Trophoblast cell (in vitro differentiated cells and primary cell): ENCODE measurements at regions not wholly inside any gene's neighbourhood (a gene's known extent, or its start where the extent isn't known, plus 50 kb on each side); places are given as distances from the start of the nearest gene placed in this dataset.

Experiments
- DNase-seq, 2 donors: peaks; one replicate each; pipeline ENCODE4 v3.0.0-alpha.2; 2016
- H2AFZ ChIP-seq: 2 replicates; pipeline ENCODE4 v1.6.1; 2013; ENCODE audit warnings: low read length, moderate library complexity, mild to moderate bottlenecking; ENCODE audit not compliant: insufficient read depth, poor library complexity
- H2AK5ac ChIP-seq: 2 replicates; pipeline ENCODE4 v1.6.1; 2013; ENCODE audit warnings: mild to moderate bottlenecking, low read length
- H2BK120ac ChIP-seq: 2 replicates; pipeline ENCODE4 v1.6.1; 2013; ENCODE audit warnings: low read length, mild to moderate bottlenecking, moderate library complexity; ENCODE audit not compliant: insufficient read depth, poor library complexity
- H2BK12ac ChIP-seq: 2 replicates; pipeline ENCODE4 v1.6.1; 2013; ENCODE audit warnings: mild to moderate bottlenecking, low read length, moderate library complexity
- H2BK5ac ChIP-seq: 2 replicates; pipeline ENCODE4 v1.6.1; 2013; ENCODE audit warnings: low read length, low read depth, moderate library complexity, mild to moderate bottlenecking; ENCODE audit not compliant: poor library complexity
- H3K14ac ChIP-seq: 2 replicates; pipeline ENCODE4 v1.6.1; 2013; ENCODE audit warnings: mild to moderate bottlenecking, low read length
- H3K18ac ChIP-seq: 2 replicates; pipeline ENCODE4 v1.6.1; 2013; ENCODE audit warnings: mild to moderate bottlenecking, low read length
- H3K23ac ChIP-seq: 2 replicates; pipeline ENCODE4 v1.6.1; 2013; ENCODE audit warnings: low read length
- H3K27ac ChIP-seq: 2 replicates; pipeline ENCODE4 v1.5.1; 2013; ENCODE audit warnings: low read depth, mild to moderate bottlenecking, inconsistent platforms, low read length, moderate library complexity
- H3K27me3 ChIP-seq: 2 replicates; pipeline ENCODE4 v1.6.1; 2013; ENCODE audit warnings: inconsistent platforms, mild to moderate bottlenecking, low read length, moderate library complexity; ENCODE audit not compliant: insufficient read depth
- H3K36me3 ChIP-seq, 2 experiments: 1 replicate in 1 of 2; 2 replicates in 1 of 2; pipeline ENCODE4 v1.6.1; 2013; ENCODE audit warnings: low read length in 2 of 2, mild to moderate bottlenecking in 2 of 2, moderate library complexity in 1 of 2; ENCODE audit not compliant: insufficient read depth in 2 of 2, control insufficient read depth in 1 of 2
- H3K4ac ChIP-seq: 2 replicates; pipeline ENCODE4 v1.6.1; 2013; ENCODE audit warnings: low read depth, mild to moderate bottlenecking, low read length, moderate library complexity
- H3K4me1 ChIP-seq, 2 experiments: 1 replicate in 1 of 2; 2 replicates in 1 of 2; pipeline ENCODE4 v1.6.1; 2013; ENCODE audit warnings: low read length in 2 of 2, mild to moderate bottlenecking in 2 of 2, moderate library complexity in 1 of 2; ENCODE audit not compliant: insufficient read depth in 2 of 2, control insufficient read depth in 1 of 2
- H3K4me2 ChIP-seq: 2 replicates; pipeline ENCODE4 v1.6.1; 2013; ENCODE audit warnings: inconsistent platforms, mild to moderate bottlenecking, low read length, moderate library complexity
- H3K4me3 ChIP-seq: 2 replicates; pipeline ENCODE4 v1.5.1; 2013; ENCODE audit warnings: mild to moderate bottlenecking, low read depth, low read length, inconsistent platforms
- H3K79me1 ChIP-seq: one replicate; pipeline ENCODE4 v1.6.1; 2013; ENCODE audit warnings: low read length
- H3K79me2 ChIP-seq: 2 replicates; pipeline ENCODE4 v1.6.1; 2013; ENCODE audit warnings: low read length, mild to moderate bottlenecking; ENCODE audit not compliant: control insufficient read depth, insufficient read depth, poor library complexity
- H3K9ac ChIP-seq: 2 replicates; pipeline ENCODE4 v1.6.1; 2013; ENCODE audit warnings: mild to moderate bottlenecking, low read length
- H3K9me3 ChIP-seq: 2 replicates; pipeline ENCODE4 v1.6.1; 2013; ENCODE audit warnings: low read depth, mild to moderate bottlenecking, control low read depth, inconsistent platforms, low read length; ENCODE audit not compliant: insufficient read depth
- H4K12ac ChIP-seq: 2 replicates; pipeline ENCODE4 v1.6.1; 2013; ENCODE audit warnings: low read depth, mild to moderate bottlenecking, low read length, moderate library complexity
- H4K8ac ChIP-seq: 2 replicates; pipeline ENCODE4 v1.6.1; 2013; ENCODE audit warnings: low read depth, mild to moderate bottlenecking, low read length, moderate library complexity
- H4K91ac ChIP-seq: one replicate; pipeline ENCODE4 v1.6.1; 2013; ENCODE audit warnings: low read depth, mild to moderate bottlenecking, low read length, moderate library complexity
- WGBS: extraction: QIAGEN DNeasy Blood & Tissue Kit; methylation state at CpG from one replicate; pipeline ENCODE4 v1.1.7; 2013; ENCODE audit warnings: missing lambda C conversion rate; ENCODE audit not compliant: insufficient read length, insufficient coverage; ENCODE audit errors: extremely low coverage; 5-methylcytosine and 5-hydroxymethylcytosine counted together

DNA sequence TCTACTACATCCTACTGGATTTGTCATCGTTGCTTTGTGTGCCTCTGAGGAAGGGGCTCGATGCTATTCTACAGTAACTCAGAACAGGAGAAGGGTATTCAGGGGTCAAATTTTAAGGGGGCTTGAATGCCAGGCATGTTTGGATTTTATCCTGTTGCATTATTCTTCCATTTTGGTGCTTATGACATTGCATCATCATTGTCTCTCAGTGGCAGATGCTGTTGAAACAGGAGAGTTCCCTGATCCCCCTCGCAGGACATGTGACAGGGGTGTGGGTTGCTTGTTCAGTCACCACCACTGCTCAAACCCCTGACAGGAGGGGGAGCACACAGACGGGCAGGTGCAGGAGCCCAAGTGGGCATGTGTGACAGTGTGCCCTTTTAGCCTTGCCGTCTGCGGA lies 156.7 kb downstream of the SLC4A3 start:
- no CpG with 5 or more reads among the region's 6 CpGs for WGBS
- Histone ChIP-seq H4K12ac (no peak overlapping the region), H3K79me1 (no peaks in the 10 kb centered on the region), H2AFZ (no peak overlapping the region), H2BK5ac (no peak overlapping the region), H3K23ac (no peak overlapping the region), H3K27me3 (no peaks in the 10 kb centered on the region), H3K4ac (no peak overlapping the region), H2AK5ac (no peak overlapping the region), H3K9ac (no peak overlapping the region), H3K4me3 (no peak overlapping the region), H3K36me3 (no peaks in the 10 kb centered on the region), H3K14ac (no peak overlapping the region), H4K91ac (no peak overlapping the region), H4K8ac (no peak overlapping the region), H2BK120ac (no peak overlapping the region), H3K4me1 (no peaks in the 10 kb centered on the region), H2BK12ac (no peak overlapping the region), H3K4me2 (no peak overlapping the region), H3K27ac (no peak overlapping the region), H3K18ac (no peak overlapping the region), H3K79me2 (no peaks in the 10 kb centered on the region), H3K9me3 (peaks cover 2% of the 10 kb centered on the region)
- DNase-seq, result no peak

DNA sequence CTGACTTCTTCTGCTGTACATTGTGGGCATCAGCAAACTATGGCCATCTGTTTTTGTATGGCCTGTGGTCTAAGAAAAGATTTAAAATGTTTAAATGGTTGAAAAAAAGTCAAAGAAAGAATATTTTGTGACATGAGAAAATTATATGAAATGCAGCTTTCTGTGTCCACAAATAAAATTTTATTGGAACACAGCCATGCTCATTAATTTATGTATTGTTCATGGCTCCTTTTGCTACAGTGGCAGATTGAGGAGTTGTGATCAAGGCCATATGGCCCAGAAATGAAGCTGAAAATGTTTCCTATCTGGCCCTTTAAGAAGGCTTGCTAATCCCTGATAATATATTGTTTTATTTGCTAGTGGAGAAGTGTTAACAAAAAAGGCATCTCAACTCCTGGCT lies 162.0 kb downstream of the SLC4A3 start:
- Histone ChIP-seq H3K27ac (no peak overlapping the region), H3K4me1 (no peaks in the 10 kb centered on the region), H4K12ac (no peak overlapping the region)

DNA sequence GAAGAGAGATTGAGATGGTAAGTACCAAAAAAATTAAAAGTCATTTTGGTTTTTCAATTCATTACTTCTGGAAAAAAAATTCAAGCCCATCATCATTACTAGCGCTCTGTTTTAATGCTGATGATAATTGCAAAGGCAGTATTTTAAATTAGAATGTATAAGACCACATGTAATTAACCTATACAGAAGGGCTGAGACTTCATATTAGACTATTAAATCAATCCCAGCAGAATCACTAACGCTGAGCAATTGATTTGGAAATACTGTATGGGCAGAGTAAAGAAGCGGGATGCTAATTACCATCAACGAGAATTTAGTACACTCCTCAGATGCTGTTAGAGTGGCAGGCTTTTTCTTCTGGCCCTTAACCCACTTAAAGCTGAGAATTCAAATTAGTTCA lies 165.0 kb downstream of the SLC4A3 start:
- Histone ChIP-seq H3K27ac (no peak overlapping the region), H3K9me3 (no peaks in the 10 kb centered on the region), H3K79me2 (no peaks in the 10 kb centered on the region), H3K9ac (no peak overlapping the region), H3K23ac (no peak overlapping the region), H2AFZ (no peak overlapping the region), H3K4ac (no peak overlapping the region), H3K27me3 (no peaks in the 10 kb centered on the region), H3K14ac (no peak overlapping the region), H3K79me1 (no peaks in the 10 kb centered on the region), H2AK5ac (no peak overlapping the region), H2BK12ac (no peak overlapping the region), H3K4me3 (no peak overlapping the region), H2BK120ac (no peak overlapping the region), H3K4me2 (no peak overlapping the region), H3K18ac (no peak overlapping the region), H3K36me3 (no peaks in the 10 kb centered on the region), H3K4me1 (no peaks in the 10 kb centered on the region), H4K12ac (no peak overlapping the region), H4K8ac (no peak overlapping the region), H2BK5ac (no peak overlapping the region), H4K91ac (no peak overlapping the region)
- no CpG with 5 or more reads among the region's 4 CpGs for WGBS
- no peak for DNase-seq

More for the DNA sequence above, 162.0 kb downstream of the SLC4A3 start:
- no peak overlapping the region for H2AFZ ChIP-seq
- no peak overlapping the region for H4K91ac ChIP-seq
- H3K14ac ChIP-seq, result no peak overlapping the region
- DNase-seq, result no peak
- H3K23ac ChIP-seq, result no peak overlapping the region
- no peak overlapping the region for H3K18ac ChIP-seq
- H3K79me2 ChIP-seq, result no peaks in the 10 kb centered on the region
- H4K8ac ChIP-seq, result no peak overlapping the region
- no peak overlapping the region for H3K9ac ChIP-seq
- no peak overlapping the region for H3K4me2 ChIP-seq
- no peaks in the 10 kb centered on the region for H3K9me3 ChIP-seq
- H2BK5ac ChIP-seq, result no peak overlapping the region
- no peak overlapping the region for H3K4me3 ChIP-seq
- H2BK120ac ChIP-seq, result no peak overlapping the region
- no peaks in the 10 kb centered on the region for H3K36me3 ChIP-seq
- H3K79me1 ChIP-seq, result no peaks in the 10 kb centered on the region
- no peak overlapping the region for H3K4ac ChIP-seq
- no peaks in the 10 kb centered on the region for H3K27me3 ChIP-seq
- H2BK12ac ChIP-seq, result no peak overlapping the region
- H2AK5ac ChIP-seq, result no peak overlapping the region

DNA sequence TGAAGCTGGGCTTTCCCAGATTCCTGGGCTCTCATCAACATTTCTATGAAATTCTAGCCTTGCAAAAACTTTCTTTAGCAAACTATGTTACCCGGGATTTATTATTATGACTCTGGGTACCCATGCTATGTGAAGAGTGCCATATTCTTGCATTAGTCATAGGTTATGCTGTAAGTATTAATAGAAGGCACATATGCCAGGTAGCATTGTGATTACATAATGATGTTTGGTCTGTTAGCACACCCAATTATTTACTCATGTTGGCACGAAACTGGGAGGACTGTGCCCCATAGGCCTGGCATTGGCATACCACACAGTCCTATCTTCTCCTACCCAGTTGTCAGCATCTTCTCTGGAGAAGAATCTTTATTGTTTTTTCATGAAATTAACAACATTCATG lies 171.0 kb downstream of the SLC4A3 start:
- H3K4me1 ChIP-seq, result no peaks in the 10 kb centered on the region
- no peaks in the 10 kb centered on the region for H3K79me2 ChIP-seq
- H3K9me3 ChIP-seq, result no peaks in the 10 kb centered on the region
- H4K91ac ChIP-seq, result no peak overlapping the region
- no peak overlapping the region for H2AK5ac ChIP-seq
- H2AFZ ChIP-seq, result no peak overlapping the region
- no CpG with 5 or more reads among the region's 2 CpGs for whole genome bisulfite sequencing
- no peak overlapping the region for H3K4me2 ChIP-seq
- no peaks in the 10 kb centered on the region for H3K36me3 ChIP-seq
- H3K18ac ChIP-seq, result no peak overlapping the region
- no peak overlapping the region for H3K27ac ChIP-seq
- H3K4ac ChIP-seq, result no peak overlapping the region
- H4K12ac ChIP-seq, result no peak overlapping the region
- no peak overlapping the region for H3K14ac ChIP-seq
- H3K79me1 ChIP-seq, result no peaks in the 10 kb centered on the region
- H3K4me3 ChIP-seq, result no peak overlapping the region
- no peak overlapping the region for H2BK12ac ChIP-seq
- H4K8ac ChIP-seq, result no peak overlapping the region
- no peak overlapping the region for H3K23ac ChIP-seq
- no peak overlapping the region for H2BK5ac ChIP-seq
- H3K9ac ChIP-seq, result no peak overlapping the region
- no peak for DNase-seq
- H3K27me3 ChIP-seq, result no peaks in the 10 kb centered on the region
- H2BK120ac ChIP-seq, result no peak overlapping the region

GRCh38 chr2:219803294-219803693 lies 175.9 kb downstream of the SLC4A3 start:
- H3K4me3 ChIP-seq, result no peak overlapping the region
- no peak overlapping the region for H2AFZ ChIP-seq
- no peak overlapping the region for H3K18ac ChIP-seq
- no peak overlapping the region for H4K8ac ChIP-seq
- DNase-seq, result no peak
- H2BK120ac ChIP-seq, result no peak overlapping the region
- H3K4me1 ChIP-seq, result no peaks in the 10 kb centered on the region
- H2BK12ac ChIP-seq, result no peak overlapping the region
- no peak overlapping the region for H4K91ac ChIP-seq
- H3K27me3 ChIP-seq, result no peaks in the 10 kb centered on the region
- H3K27ac ChIP-seq, result no peak overlapping the region
- H2BK5ac ChIP-seq, result no peak overlapping the region
- no peaks in the 10 kb centered on the region for H3K79me1 ChIP-seq
- H3K4ac ChIP-seq, result no peak overlapping the region
- no peaks in the 10 kb centered on the region for H3K36me3 ChIP-seq
- no peak overlapping the region for H2AK5ac ChIP-seq
- no peak overlapping the region for H3K4me2 ChIP-seq
- no CpG with 5 or more reads among the region's 2 CpGs for WGBS
- H4K12ac ChIP-seq, result no peak overlapping the region
- no peaks in the 10 kb centered on the region for H3K9me3 ChIP-seq
- no peak overlapping the region for H3K23ac ChIP-seq
- H3K14ac ChIP-seq, result no peak overlapping the region
- no peak overlapping the region for H3K9ac ChIP-seq
- H3K79me2 ChIP-seq, result no peaks in the 10 kb centered on the region
